Muscle of leg (tissue), 3 donors: ENCODE measurements at regions not wholly inside any gene's neighbourhood (a gene's known extent, or its start where the extent isn't known, plus 50 kb on each side); places are given as distances from the start of the nearest gene placed in this dataset.

Experiments used
- DNase-seq: peaks from one replicate; pipeline ENCODE4 v3.0.0; 2013
- H3K27ac ChIP-seq: one replicate; pipeline ENCODE4 v1.5.1; 2013; ENCODE audit warnings: mild to moderate bottlenecking, low read length, control low read depth
- H3K27me3 ChIP-seq: one replicate; pipeline ENCODE4 v1.6.1; 2013; ENCODE audit warnings: low read length; ENCODE audit not compliant: control insufficient read depth, insufficient read depth
- H3K36me3 ChIP-seq: one replicate; pipeline ENCODE4 v1.6.1; 2013; ENCODE audit warnings: low read length; ENCODE audit not compliant: control insufficient read depth, insufficient read depth
- H3K4me1 ChIP-seq: one replicate; pipeline ENCODE4 v1.6.1; 2013; ENCODE audit warnings: low read length; ENCODE audit not compliant: control insufficient read depth, insufficient read depth
- H3K4me3 ChIP-seq: one replicate; pipeline ENCODE4 v1.5.1; 2013; ENCODE audit warnings: low read length, control low read depth
- H3K9me3 ChIP-seq: replicated peaks from 2 replicates; pipeline ENCODE4 v1.6.1; 2013; ENCODE audit warnings: low read depth, low read length; ENCODE audit not compliant: control insufficient read depth
- WGBS: methylation state at CpG from one replicate; pipeline ENCODE4 v1.1.5; 2013; ENCODE audit warnings: missing lambda C conversion rate; ENCODE audit not compliant: insufficient coverage; 5-methylcytosine and 5-hydroxymethylcytosine counted together

GRCh38 chr5:173718469-173718868 lies 102.0 kb upstream of the BOD1 start:
- no peak for DNase-seq
- Histone ChIP-seq H3K27me3 (no peaks in the 10 kb centered on the region), H3K9me3 (no peaks in the 10 kb centered on the region), H3K36me3 (no peaks in the 10 kb centered on the region), H3K4me3 (no peak overlapping the region), H3K4me1 (peaks cover 4% of the 10 kb centered on the region), H3K27ac (no peak overlapping the region)
- 72% methylated on average over 4 of the region's 10 CpGs for WGBS

- peaks cover 4% of the 10 kb centered on the region for H3K4me1 ChIP-seq
- no peak overlapping the region for H3K4me3 ChIP-seq
- H3K36me3 ChIP-seq, result no peaks in the 10 kb centered on the region
- WGBS, result 52% methylated on average over 10 of the region's 10 CpGs
- DNase-seq, result peak; percentile 12
- H3K9me3 ChIP-seq, result no peaks in the 10 kb centered on the region
- H3K27me3 ChIP-seq, result no peaks in the 10 kb centered on the region
- H3K27ac ChIP-seq, result no peak overlapping the region
Measured at GRCh38 chr5:173719731-173720082, 103.3 kb upstream of the BOD1 start.

- peaks cover 4% of the 10 kb centered on the region for H3K4me1 ChIP-seq
- H3K9me3 ChIP-seq, result no peaks in the 10 kb centered on the region
- H3K36me3 ChIP-seq, result no peaks in the 10 kb centered on the region
- DNase-seq, result no peak
- no CpG with 5 or more reads among the region's 8 CpGs for WGBS
- no peak overlapping the region for H3K4me3 ChIP-seq
- H3K27me3 ChIP-seq, result no peaks in the 10 kb centered on the region
- no peak overlapping the region for H3K27ac ChIP-seq
Measured at GRCh38 chr5:173720286-173720952, 104.0 kb upstream of the BOD1 start.

- no peaks in the 10 kb centered on the region for H3K36me3 ChIP-seq
- DNase-seq, result no peak
- peaks cover 4% of the 10 kb centered on the region for H3K4me1 ChIP-seq
- no peak overlapping the region for H3K4me3 ChIP-seq
- peaks cover 3% of the 10 kb centered on the region for H3K9me3 ChIP-seq
- H3K27me3 ChIP-seq, result no peaks in the 10 kb centered on the region
- WGBS, result 56% methylated on average over 3 of the region's 7 CpGs
- H3K27ac ChIP-seq, result no peak overlapping the region
Measured at GRCh38 chr5:173720953-173721600, 104.6 kb upstream of the BOD1 start.

- H3K27me3 ChIP-seq, result no peaks in the 10 kb centered on the region
- peaks cover 3% of the 10 kb centered on the region for H3K9me3 ChIP-seq
- WGBS, result 55% methylated on average over 5 of the region's 10 CpGs
- peaks cover 4% of the 10 kb centered on the region for H3K4me1 ChIP-seq
- no peak overlapping the region for H3K4me3 ChIP-seq
- no peak overlapping the region for H3K27ac ChIP-seq
- no peak for DNase-seq
- H3K36me3 ChIP-seq, result no peaks in the 10 kb centered on the region
Measured at GRCh38 chr5:173721601-173722232, 105.3 kb upstream of the BOD1 start.

- no CpG with 5 or more reads among the region's 7 CpGs for WGBS
- H3K27me3 ChIP-seq, result peaks cover 2% of the 10 kb centered on the region
- no peaks in the 10 kb centered on the region for H3K4me1 ChIP-seq
- DNase-seq, result no peak
- H3K4me3 ChIP-seq, result no peak overlapping the region
- H3K9me3 ChIP-seq, result peaks cover 3% of the 10 kb centered on the region
- no peaks in the 10 kb centered on the region for H3K36me3 ChIP-seq
- no peak overlapping the region for H3K27ac ChIP-seq
Measured at GRCh38 chr5:173726846-173727557, 110.6 kb upstream of the BOD1 start.

GRCh38 chr5:173727839-173728778 lies 111.7 kb upstream of the BOD1 start:
- Histone ChIP-seq H3K9me3 (peaks cover 3% of the 10 kb centered on the region), H3K4me3 (no peak overlapping the region), H3K4me1 (no peaks in the 10 kb centered on the region), H3K27me3 (peaks cover 2% of the 10 kb centered on the region), H3K36me3 (no peaks in the 10 kb centered on the region), H3K27ac (no peak overlapping the region)
- DNase-seq, result peak; percentile 13
- 52% methylated on average over 7 of the region's 9 CpGs for WGBS

- WGBS, result 63% methylated on average over 5 of the region's 10 CpGs
- Histone ChIP-seq H3K36me3 (no peaks in the 10 kb centered on the region), H3K9me3 (peaks cover 3% of the 10 kb centered on the region), H3K27ac (no peak overlapping the region), H3K4me1 (peaks cover 10% of the 10 kb centered on the region), H3K4me3 (no peak overlapping the region), H3K27me3 (peaks cover 2% of the 10 kb centered on the region)
- no peak for DNase-seq
Measured at GRCh38 chr5:173729079-173729765, 112.8 kb upstream of the BOD1 start.

GRCh38 chr5:173730632-173731298 lies 114.3 kb upstream of the BOD1 start:
- H3K4me3 ChIP-seq, result no peak overlapping the region
- H3K27ac ChIP-seq, result no peak overlapping the region
- peaks cover 2% of the 10 kb centered on the region for H3K27me3 ChIP-seq
- H3K9me3 ChIP-seq, result peaks cover 2% of the 10 kb centered on the region
- 82% methylated on average over 14 of the region's 14 CpGs for WGBS
- H3K36me3 ChIP-seq, result no peaks in the 10 kb centered on the region
- peaks cover 21% of the 10 kb centered on the region for H3K4me1 ChIP-seq
- no peak for DNase-seq
